SK-N-MC (cell line): ENCODE measurements at regions not wholly inside any gene's neighbourhood (a gene's known extent, or its start where the extent isn't known, plus 50 kb on each side); places are given as distances from the start of the nearest gene placed in this dataset.

Experiments used
- DNase-seq: peaks from one replicate; pipeline ENCODE4 v3.0.0-alpha.2; 2011; ENCODE audit warnings: low read depth, low spot score
- H3K27ac ChIP-seq: fragments of 200-600 bp; sonication (generic); 2 replicates; pipeline ENCODE4 v1.5.1; 2016; ENCODE audit warnings: mixed run types
- H3K36me3 ChIP-seq: fragments of 200-600 bp; sonication (generic); 2 replicates; pipeline ENCODE4 v1.6.1; 2017; ENCODE audit warnings: antibody characterized with exemption, low read length, mixed read lengths; ENCODE audit not compliant: insufficient read depth
- H3K4me3 ChIP-seq: fragments of 200-600 bp; sonication (generic); 2 replicates; pipeline ENCODE4 v1.5.1; 2016
- H3K9ac ChIP-seq: fragments of 200-600 bp; sonication (generic); 2 replicates; pipeline ENCODE4 v1.8.0; 2017; ENCODE audit warnings: mixed run types, mixed read lengths; ENCODE audit not compliant: insufficient read length
- H3K9me3 ChIP-seq: fragments of 200-600 bp; sonication (generic); 2 replicates; pipeline ENCODE4 v1.6.1; 2017; ENCODE audit warnings: low read depth, mild to moderate bottlenecking, antibody characterized with exemption, low read length, moderate library complexity, mixed read lengths
- EZH2 ChIP-seq: fragments of 200-600 bp; sonication (generic); IDR thresholded peaks from one replicate; pipeline ENCODE4 v1.6.1; 2017; ENCODE audit warnings: antibody characterized with exemption
- FOXP2 ChIP-seq: optimal IDR thresholded peaks from 2 replicates; pipeline ENCODE3; 2011; ENCODE audit warnings: mild to moderate bottlenecking, moderate library complexity; ENCODE audit not compliant: insufficient read depth; ENCODE audit errors: extremely low read length, control extremely low read depth
- POLR2AphosphoS5 ChIP-seq: IDR thresholded peaks from 2 replicates; pipeline ENCODE4 v1.6.1; 2012; ENCODE audit warnings: mild to moderate bottlenecking, low read depth, low read length, borderline replicate concordance

- no peaks in the 10 kb centered on the region for H3K9me3 ChIP-seq
- DNase-seq = no peak
- no peak overlapping the region for H3K27ac ChIP-seq
- H3K9ac ChIP-seq = no peak overlapping the region
- TF ChIP-seq POLR2AphosphoS5 (no peak), EZH2 (no peak), FOXP2 (no peak)
- no peak overlapping the region for H3K4me3 ChIP-seq
- no peaks in the 10 kb centered on the region for H3K36me3 ChIP-seq
Observed at GRCh38 chr4:80137631-80138030, 59.7 kb upstream of the PRDM8 start.

DNA sequence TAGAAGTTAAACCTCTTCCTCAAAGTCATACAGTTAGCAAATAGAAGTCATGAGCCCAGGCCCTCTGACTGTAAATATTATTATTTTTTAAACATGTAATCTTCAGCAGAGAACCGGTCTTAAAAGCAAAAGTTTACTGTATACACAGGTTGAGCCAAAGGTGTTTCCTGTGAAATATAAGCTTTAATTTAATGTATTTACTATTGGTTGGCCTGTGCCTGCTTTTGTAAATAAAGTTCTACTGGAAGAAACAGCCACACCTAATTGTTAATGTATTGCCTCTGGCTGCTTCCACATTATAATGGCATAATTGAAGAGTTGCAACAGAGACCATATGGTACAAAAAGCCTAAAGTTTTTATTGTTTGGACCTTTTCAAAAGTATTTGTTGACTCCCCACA, 61.0 kb upstream of the PRDM8 start:
- DNase-seq = no peak
- H3K9me3 ChIP-seq = no peaks in the 10 kb centered on the region
- no peak overlapping the region for H3K4me3 ChIP-seq
- no peak overlapping the region for H3K9ac ChIP-seq
- H3K36me3 ChIP-seq = no peaks in the 10 kb centered on the region
- H3K27ac ChIP-seq = no peak overlapping the region
- TF ChIP-seq FOXP2 (no peak), POLR2AphosphoS5 (no peak), EZH2 (no peak)

GRCh38 chr4:80135702-80136058, 61.6 kb upstream of the PRDM8 start:
- H3K27ac ChIP-seq = no peak overlapping the region
- H3K9me3 ChIP-seq = no peaks in the 10 kb centered on the region
- DNase-seq = no peak
- no peaks in the 10 kb centered on the region for H3K36me3 ChIP-seq
- no peak overlapping the region for H3K4me3 ChIP-seq
- H3K9ac ChIP-seq = no peak overlapping the region
- TF ChIP-seq FOXP2 (no peak), POLR2AphosphoS5 (no peak), EZH2 (no peak)

DNA sequence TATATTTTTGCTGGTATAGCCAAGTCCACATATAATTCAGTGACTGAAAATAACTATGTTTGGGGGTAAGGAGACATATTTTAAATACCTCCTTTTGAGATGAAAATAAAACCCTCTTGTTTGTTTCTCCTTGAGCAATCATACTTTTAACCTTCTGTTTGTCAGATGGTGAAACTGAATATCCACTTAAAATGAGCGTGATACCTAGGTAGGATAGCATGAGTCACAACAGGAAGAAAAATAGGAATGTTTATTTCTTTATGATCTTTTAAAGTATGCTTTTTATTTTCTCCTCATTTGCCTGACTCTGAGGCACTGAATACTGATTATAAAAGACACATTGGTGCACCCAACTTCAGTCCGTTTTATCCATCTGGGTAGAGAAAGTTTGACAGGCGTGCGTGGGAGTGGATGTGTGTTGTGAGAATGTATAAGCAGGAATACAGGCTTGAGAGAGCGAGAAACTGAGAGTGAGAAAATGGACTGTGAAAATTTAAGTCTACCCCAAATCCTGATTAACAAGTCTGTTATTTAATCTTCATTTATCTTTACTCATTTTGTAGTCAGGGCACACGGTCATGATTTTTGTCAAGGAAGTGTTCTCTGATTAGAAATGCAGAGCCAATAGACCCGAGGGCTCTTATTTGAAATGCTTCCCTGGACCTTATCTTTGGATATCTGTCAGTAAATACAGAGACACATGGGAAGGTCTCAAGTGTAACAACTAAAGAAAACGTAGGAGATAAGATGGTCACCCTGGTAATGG, 62.1 kb upstream of the ANTXR2 start:
- no peak overlapping the region for H3K27ac ChIP-seq
- TF ChIP-seq POLR2AphosphoS5 (no peak), FOXP2 (no peak), EZH2 (no peak)
- no peaks in the 10 kb centered on the region for H3K36me3 ChIP-seq
- DNase-seq = no peak
- no peak overlapping the region for H3K9ac ChIP-seq
- H3K4me3 ChIP-seq = no peak overlapping the region
- no peaks in the 10 kb centered on the region for H3K9me3 ChIP-seq

DNA sequence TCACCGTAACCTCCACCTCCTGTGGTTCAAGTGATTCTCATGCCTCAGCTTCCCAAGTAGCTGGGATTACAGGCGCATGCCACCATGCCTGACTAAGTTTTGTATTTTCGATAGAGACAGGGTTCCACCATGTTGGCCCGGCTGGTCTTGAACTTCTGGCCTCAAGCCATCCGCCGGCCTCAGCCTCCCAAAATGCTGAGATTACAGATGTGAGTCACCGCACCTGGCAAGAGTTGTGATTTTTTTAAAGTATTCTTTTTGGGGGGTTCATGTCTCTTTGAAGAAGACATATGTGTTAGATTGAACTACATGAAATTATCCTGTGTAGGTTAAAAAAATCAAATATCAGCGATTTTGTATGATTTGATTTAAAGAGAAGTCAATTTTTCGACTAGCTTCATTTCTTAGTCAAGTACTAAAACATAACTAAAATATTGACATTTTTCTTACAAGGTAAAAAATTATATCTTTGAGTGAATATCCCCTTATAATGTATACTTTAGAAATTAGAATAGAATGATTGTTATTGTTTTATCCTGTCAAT, 60.3 kb upstream of the ANTXR2 start:
- H3K9ac ChIP-seq = no peak overlapping the region
- no peaks in the 10 kb centered on the region for H3K36me3 ChIP-seq
- no peak overlapping the region for H3K27ac ChIP-seq
- no peak overlapping the region for H3K4me3 ChIP-seq
- TF ChIP-seq POLR2AphosphoS5 (no peak), FOXP2 (no peak), EZH2 (no peak)
- no peak for DNase-seq
- H3K9me3 ChIP-seq = no peaks in the 10 kb centered on the region

DNA sequence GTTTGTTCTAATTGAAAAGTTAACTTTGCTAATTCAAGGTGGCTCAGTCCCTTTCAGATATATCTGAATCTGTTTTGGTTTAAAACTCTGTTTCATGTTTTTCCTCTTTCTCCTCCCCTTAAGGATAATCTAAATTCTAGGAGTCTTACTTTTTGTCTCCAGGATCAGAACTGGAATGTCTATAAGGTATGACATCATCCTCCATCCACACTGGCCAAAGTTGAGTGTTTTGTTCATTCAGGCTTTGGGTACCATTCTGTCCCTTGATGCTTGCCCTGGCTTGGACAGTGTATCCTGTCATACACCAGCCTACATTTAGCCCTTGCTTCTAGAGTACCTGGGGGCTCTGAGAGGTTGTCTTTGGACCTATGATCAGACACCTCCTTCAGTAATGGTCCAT, 56.8 kb upstream of the ANTXR2 start:
- no peak overlapping the region for H3K9ac ChIP-seq
- no peaks in the 10 kb centered on the region for H3K36me3 ChIP-seq
- no peak for TF ChIP-seq EZH2
- no peak for TF ChIP-seq FOXP2
- no peak for TF ChIP-seq POLR2AphosphoS5
- H3K9me3 ChIP-seq = no peaks in the 10 kb centered on the region
- H3K27ac ChIP-seq = no peak overlapping the region
- H3K4me3 ChIP-seq = no peak overlapping the region
- DNase-seq = no peak

DNA sequence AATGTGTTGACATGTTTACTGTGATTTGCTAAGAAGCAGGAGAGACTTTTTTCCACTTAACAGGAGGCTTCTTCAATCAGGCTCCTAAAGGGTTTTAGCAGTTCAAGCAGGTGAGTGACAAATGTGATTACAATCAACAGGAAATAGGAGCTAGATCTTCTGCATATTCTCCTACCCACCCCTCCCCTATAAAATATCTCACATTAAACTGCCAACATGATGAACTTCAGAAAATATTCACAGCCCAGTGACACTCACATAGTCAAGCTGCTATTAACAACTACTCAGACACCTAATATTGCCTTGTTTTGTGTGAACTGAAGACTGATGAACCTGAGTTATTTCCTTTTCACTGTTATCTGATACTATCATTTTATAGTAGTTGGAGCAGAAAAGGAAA, 55.9 kb upstream of the ANTXR2 start:
- DNase-seq = no peak
- Histone ChIP-seq H3K36me3 (no peaks in the 10 kb centered on the region), H3K9me3 (no peaks in the 10 kb centered on the region), H3K27ac (no peak overlapping the region), H3K9ac (no peak overlapping the region), H3K4me3 (no peak overlapping the region)
- TF ChIP-seq FOXP2 (no peak), EZH2 (no peak), POLR2AphosphoS5 (no peak)

GRCh38 chr4:80127870-80128419, 54.9 kb upstream of the ANTXR2 start:
- H3K4me3 ChIP-seq = no peak overlapping the region
- TF ChIP-seq POLR2AphosphoS5 (no peak), EZH2 (no peak), FOXP2 (no peak)
- no peak for DNase-seq
- no peaks in the 10 kb centered on the region for H3K36me3 ChIP-seq
- H3K9ac ChIP-seq = no peak overlapping the region
- H3K9me3 ChIP-seq = no peaks in the 10 kb centered on the region
- H3K27ac ChIP-seq = no peak overlapping the region

DNA sequence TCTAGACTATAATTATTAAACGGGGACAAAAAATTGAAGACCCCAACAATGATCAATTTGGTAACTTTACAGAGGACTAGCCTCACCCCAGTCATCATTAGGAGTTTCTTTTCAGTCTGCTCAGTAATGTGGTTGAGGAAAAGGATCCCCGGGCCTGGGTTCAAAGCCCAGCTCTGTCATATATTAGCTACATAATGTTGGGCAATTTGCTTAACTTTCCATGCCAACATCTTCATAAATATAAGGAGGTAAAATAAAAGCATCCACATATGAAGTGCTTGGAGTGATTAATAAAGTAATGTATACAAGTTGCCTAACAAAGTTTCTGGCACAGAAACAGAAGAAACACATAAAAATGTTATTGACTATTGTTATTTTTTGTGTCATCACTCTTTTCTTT, 53.4 kb upstream of the ANTXR2 start:
- no peak overlapping the region for H3K9ac ChIP-seq
- no peak overlapping the region for H3K27ac ChIP-seq
- no peak overlapping the region for H3K4me3 ChIP-seq
- TF ChIP-seq POLR2AphosphoS5 (no peak), FOXP2 (no peak), EZH2 (no peak)
- H3K36me3 ChIP-seq = no peaks in the 10 kb centered on the region
- H3K9me3 ChIP-seq = no peaks in the 10 kb centered on the region
- DNase-seq = no peak
